ENCODE measurements at regions not wholly inside any gene's neighbourhood (a gene's known extent, or its start where the extent isn't known, plus 50 kb on each side); places are given as distances from the start of the nearest gene placed in this dataset.

GRCh38 chr5:163383754-163384153 lies 53.6 kb upstream of the CCNG1 start:
- Histone ChIP-seq H3K9me1 (replicated peaks; ENCODE audit: control insufficient read depth, extremely low read depth, insufficient read depth, low read length) (no peaks in the 10 kb centered on the region), H4K20me1 (replicated peaks; ENCODE audit: control insufficient read depth, extremely low read depth, insufficient read depth, low read length) (no peaks in the 10 kb centered on the region), H3K9ac (replicated peaks; ENCODE audit: extremely low read depth, insufficient read depth, low read length) (no peak overlapping the region), H3K4me1 (ENCODE audit: control insufficient read depth, extremely low read depth, insufficient read depth, low read length) (no peaks in the 10 kb centered on the region), H3K27me3 (ENCODE audit: control insufficient read depth in 2 of 2, insufficient read depth in 2 of 2, low read length in 2 of 2) (no peaks in the 10 kb centered on the region), H3K36me3 (ENCODE audit: control insufficient read depth in 2 of 2, extremely low read depth in 1 of 2, insufficient read depth in 2 of 2, low read length in 2 of 2) (no peaks in the 10 kb centered on the region), H3K27ac (ENCODE audit: insufficient read depth, low read depth, low read length) (no peak overlapping the region), H3K9me3 (replicated peaks; ENCODE audit: control insufficient read depth, insufficient read depth, low read length) (no peaks in the 10 kb centered on the region), H3K4me2 (ENCODE audit: insufficient read depth, low read length) (no peak overlapping the region), H3K79me2 (ENCODE audit: control insufficient read depth, insufficient read depth, low read length) (no peaks in the 10 kb centered on the region), H3K4me3 (replicated peaks in 1 of 3; ENCODE audit: insufficient read depth in 1 of 3, low read depth in 1 of 3, low read length in 3 of 3) (no peak overlapping the region), H2AFZ (ENCODE audit: low read depth, low read length) (no peak overlapping the region)
- CTCF ChIA-PET = no interaction called here
- DNase-seq (ENCODE audit: low read depth, low spot score) (no peak), FAIRE-seq (no peak)
- POLR2A ChIA-PET = no interaction called here
- intact Hi-C loops (cut with micrococcal nuclease) (no loop called here), dilution Hi-C loops (cut with MboI; ENCODE audit: extremely low pct_ligation_motif_present, low sequenced_read_pairs) (no loop called here)
- no peak for TF ChIP-seq EZH2 (IDR thresholded peaks at IDR 0.05; ENCODE audit: borderline replicate concordance, low read depth, low read length, severe bottlenecking)
- BruUV-seq (replicated peaks) = no TSS peak

- no TSS peak for BruUV-seq (replicated peaks)
- FAIRE-seq (no peak), DNase-seq (ENCODE audit: low read depth, low spot score) (no peak)
- no peaks in the 10 kb centered on the region for H3K9me3 ChIP-seq (replicated peaks; ENCODE audit: control insufficient read depth, insufficient read depth, low read length)
- dilution Hi-C loops (cut with MboI; ENCODE audit: extremely low pct_ligation_motif_present, low sequenced_read_pairs) = no loop called here
- no peaks in the 10 kb centered on the region for H3K4me1 ChIP-seq (ENCODE audit: control insufficient read depth, extremely low read depth, insufficient read depth, low read length)
- H3K4me3 ChIP-seq (replicated peaks in 1 of 3; ENCODE audit: insufficient read depth in 1 of 3, low read depth in 1 of 3, low read length in 3 of 3) = no peak overlapping the region
- H4K20me1 ChIP-seq (replicated peaks; ENCODE audit: control insufficient read depth, extremely low read depth, insufficient read depth, low read length) = no peaks in the 10 kb centered on the region
- no peaks in the 10 kb centered on the region for H3K27me3 ChIP-seq (ENCODE audit: control insufficient read depth in 2 of 2, insufficient read depth in 2 of 2, low read length in 2 of 2)
- no peak for TF ChIP-seq EZH2 (IDR thresholded peaks at IDR 0.05; ENCODE audit: borderline replicate concordance, low read depth, low read length, severe bottlenecking)
- TF ChIP-seq MYC (IDR thresholded peaks at IDR 0.05; ENCODE audit: low read depth, low read length) = no peak
- intact Hi-C loops (cut with micrococcal nuclease) = no loop called here
- H3K27ac ChIP-seq (ENCODE audit: insufficient read depth, low read depth, low read length) = no peak overlapping the region
- H3K9ac ChIP-seq (replicated peaks; ENCODE audit: extremely low read depth, insufficient read depth, low read length) = no peak overlapping the region
- H3K79me2 ChIP-seq (ENCODE audit: control insufficient read depth, insufficient read depth, low read length) = no peaks in the 10 kb centered on the region
- H3K36me3 ChIP-seq (ENCODE audit: control insufficient read depth in 2 of 2, extremely low read depth in 1 of 2, insufficient read depth in 2 of 2, low read length in 2 of 2) = no peaks in the 10 kb centered on the region
- H2AFZ ChIP-seq (ENCODE audit: low read depth, low read length) = no peak overlapping the region
- H3K4me2 ChIP-seq (ENCODE audit: insufficient read depth, low read length) = no peak overlapping the region
- ChIA-PET CTCF (interaction anchor here (1.1 kb wide), 1 partner anchor 24 kb away, joined by 3 read pairs; no protein-coding TSS in a partner anchor), POLR2A (no interaction called here)
- H3K9me1 ChIP-seq (replicated peaks; ENCODE audit: control insufficient read depth, extremely low read depth, insufficient read depth, low read length) = no peaks in the 10 kb centered on the region
Observed at GRCh38 chr5:163384669-163385068, 52.7 kb upstream of the CCNG1 start.

All from endothelial cell of umbilical vein (primary cell).